GM21367 (cell line): ENCODE measurements at regions not wholly inside any gene's neighbourhood (a gene's known extent, or its start where the extent isn't known, plus 50 kb on each side); places are given as distances from the start of the nearest gene placed in this dataset.
A peak's percentile ranks its signal among the peaks of the same experiment; 100 is the strongest.
"Not testable (repeated sequence)": the region's sequence is repeated elsewhere in the genome, so short reads cannot be mapped to it uniquely, and the experiment has no call there.

ENCODE experiments used
- ATAC-seq: cut with Tn5 transposase; IDR thresholded peaks from one replicate; pipeline ENCODE4 v1.9.1; 2021; ENCODE audit not compliant: unreplicated experiment

DNA sequence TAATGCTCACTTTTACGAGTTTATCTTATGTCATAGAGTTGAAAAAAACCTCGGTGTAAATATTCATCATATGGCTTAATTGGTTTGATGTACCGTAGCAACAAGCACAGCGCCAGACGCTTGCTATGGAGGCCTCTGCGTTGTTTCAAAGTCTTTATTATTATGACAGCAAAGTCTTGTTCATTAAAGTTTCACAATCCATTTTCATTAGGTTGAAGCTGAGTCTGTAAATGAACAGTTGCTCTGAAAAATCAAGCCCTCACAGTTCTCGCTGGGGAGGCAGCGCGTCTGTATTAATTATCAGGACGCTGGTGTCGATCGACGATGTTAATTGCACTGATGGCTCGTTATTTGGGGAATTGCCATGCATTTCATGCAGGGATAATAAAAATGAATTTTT, 185.6 kb downstream of the INSC start:
- ATAC-seq, result no peak

DNA sequence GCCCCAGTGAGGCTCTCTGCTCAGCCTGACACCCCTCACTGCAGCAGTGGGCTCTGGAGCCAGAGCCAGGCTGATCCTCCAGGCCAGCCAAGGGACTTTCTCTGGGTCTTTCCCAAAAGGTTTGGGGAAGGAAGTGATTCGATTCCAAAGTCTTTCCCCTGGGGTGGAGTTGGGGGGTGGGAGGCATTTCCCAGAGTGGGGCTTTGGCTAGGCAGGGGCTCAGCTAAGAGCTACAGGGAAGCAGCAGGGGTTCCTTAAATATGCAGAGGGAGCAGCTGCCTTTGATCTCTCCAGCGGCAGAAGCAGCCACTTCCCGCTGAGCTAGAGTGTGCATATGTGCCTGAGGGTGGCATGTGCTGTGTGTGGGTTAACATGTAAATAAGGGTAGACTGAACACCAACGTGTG, 192.9 kb downstream of the INSC start:
- ATAC-seq, result no peak

- no peak for ATAC-seq
These were observed 194.1 kb downstream of the INSC start for GRCh38 chr11:15308840-15309239.

DNA sequence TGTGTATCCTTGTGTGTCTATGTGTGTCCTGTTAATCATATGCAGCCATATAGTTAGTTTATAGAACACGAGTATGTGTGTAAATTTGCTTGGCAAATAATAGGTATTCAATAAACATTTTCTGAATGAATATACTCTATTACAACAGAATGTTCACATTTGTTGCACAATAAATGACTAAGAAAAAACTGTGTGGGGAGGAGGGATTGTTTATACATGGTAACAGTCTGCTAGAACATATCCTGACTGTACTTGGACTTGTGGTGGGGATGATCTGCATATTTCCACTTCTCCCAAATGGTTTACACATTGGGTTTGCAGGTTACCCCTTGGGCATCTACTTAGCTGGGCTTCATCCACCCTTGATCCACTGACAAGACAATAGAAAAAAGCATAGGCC, 194.6 kb downstream of the INSC start:
- ATAC-seq, result no peak

DNA sequence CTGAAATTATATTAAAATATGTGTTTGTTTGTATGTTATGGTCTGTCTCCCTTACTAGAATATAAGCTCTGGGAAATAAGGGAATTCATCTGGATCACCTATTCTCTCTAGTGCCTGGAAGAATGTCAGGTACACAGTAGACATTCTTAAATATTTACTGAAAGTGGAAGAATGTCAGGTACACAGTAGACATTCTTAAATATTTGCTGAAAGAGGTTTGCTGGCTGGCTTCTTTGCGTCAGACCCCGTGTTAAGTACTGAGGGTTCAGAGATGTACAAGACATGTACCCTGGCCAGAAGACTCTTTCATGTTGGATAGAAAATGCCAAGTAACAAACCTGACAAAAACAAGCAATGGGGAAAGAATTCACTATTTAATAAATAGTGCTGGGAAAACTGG, 199.1 kb downstream of the INSC start:
- no peak for ATAC-seq

- no peak for ATAC-seq
These were observed 204.1 kb downstream of the INSC start for GRCh38 chr11:15318814-15319213.

- ATAC-seq, result no peak
These were observed 211.8 kb downstream of the INSC start for GRCh38 chr11:15326520-15326919.

- peak; percentile 52 for ATAC-seq
These were observed 213.1 kb downstream of the INSC start for GRCh38 chr11:15327786-15328231.

GRCh38 chr11:15333407-15333806, 218.7 kb downstream of the INSC start:
- no peak for ATAC-seq

DNA sequence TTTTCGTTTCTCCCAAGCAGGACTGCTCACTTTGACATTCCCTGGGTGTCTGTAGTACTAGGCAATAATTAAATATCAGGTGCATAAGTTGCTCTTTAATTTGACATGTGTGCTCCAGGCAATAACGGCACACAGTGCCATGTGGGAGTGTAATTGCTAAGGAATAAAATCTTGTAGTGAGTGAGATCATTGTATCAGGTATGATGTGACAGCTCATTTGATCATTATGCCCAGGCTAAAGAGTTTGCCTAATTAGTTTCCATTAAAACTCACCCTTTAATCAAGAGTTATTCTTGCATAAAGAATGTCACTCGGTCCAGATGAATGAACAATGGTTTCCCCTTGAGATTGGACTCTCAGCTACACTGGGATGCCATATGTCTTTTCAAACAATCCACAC, 220.0 kb downstream of the INSC start:
- no peak for ATAC-seq

DNA sequence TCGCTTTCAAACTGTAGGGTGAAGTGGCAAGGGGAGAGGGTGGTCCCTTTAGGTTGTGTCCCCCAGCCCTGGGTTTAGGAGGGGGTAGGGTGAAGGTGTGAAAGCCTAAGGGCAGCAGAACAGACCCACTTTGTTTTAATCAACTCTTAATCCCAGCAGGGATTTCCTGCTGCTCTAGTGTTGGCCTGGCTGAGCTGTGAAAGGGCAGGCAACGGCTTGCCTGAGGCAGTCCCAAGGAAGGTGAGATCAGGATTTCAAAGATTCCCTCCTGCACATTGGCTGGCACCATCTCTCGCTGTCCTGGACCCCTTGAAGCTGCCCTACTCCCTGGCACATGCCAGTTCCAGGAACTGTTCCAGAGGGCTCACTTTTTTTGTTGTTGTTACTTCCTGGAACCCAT, 221.3 kb downstream of the INSC start:
- no peak for ATAC-seq

GRCh38 chr11:15339302-15339701, 224.6 kb downstream of the INSC start:
- ATAC-seq, result no peak

GRCh38 chr11:15341587-15341986, 226.9 kb downstream of the INSC start:
- ATAC-seq, result no peak

GRCh38 chr11:15342163-15342562, 227.4 kb downstream of the INSC start:
- no peak for ATAC-seq

GRCh38 chr11:15346907-15347306, 232.2 kb downstream of the INSC start:
- ATAC-seq, result no peak

- no peak for ATAC-seq
These were observed 233.4 kb downstream of the INSC start for GRCh38 chr11:15347969-15348734.

- no peak for ATAC-seq
These were observed 234.7 kb downstream of the INSC start for GRCh38 chr11:15349413-15349812.

DNA sequence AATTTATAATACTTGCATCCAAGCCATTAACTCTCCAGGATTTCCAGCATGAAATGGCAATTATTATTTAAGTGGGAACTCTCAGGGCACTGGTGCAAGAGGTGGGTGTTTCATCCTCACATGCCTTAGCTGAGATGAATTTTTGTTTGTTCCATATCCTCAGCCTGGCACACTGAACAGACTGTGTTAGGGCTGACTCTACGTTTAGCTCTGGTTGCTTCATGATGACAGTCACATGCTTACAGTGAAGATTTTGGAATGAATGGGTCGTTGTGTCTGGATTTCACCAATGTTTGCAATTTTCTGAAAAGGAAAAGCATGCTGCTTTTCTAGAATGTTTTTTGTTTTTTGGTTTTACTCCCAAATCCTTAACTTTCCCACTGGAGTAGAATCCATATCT, 246.6 kb downstream of the INSC start:
- no peak for ATAC-seq

- ATAC-seq, result not testable (repeated sequence)
These were observed 250.6 kb downstream of the INSC start for GRCh38 chr11:15365286-15365685.

DNA sequence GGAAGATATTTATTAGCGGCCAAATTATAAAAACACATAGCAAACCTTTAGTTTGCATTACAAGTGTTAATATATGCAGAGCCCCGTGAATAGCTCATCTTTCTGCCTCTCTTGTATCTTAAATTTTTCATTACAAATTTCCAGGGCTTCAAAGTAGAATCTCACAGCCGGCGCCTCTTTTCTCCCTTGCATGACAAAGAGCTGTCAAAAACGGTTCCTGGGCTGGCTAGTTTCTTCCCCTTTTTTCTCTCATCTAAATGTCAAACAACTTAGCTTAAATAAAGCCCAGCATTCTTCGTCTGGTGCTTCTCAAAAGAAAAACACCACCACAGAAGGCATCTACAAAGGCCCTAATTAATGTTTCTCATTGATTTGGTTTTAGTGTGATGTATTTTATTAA, 253.0 kb downstream of the INSC start:
- ATAC-seq, result no peak

GRCh38 chr11:15370495-15371147, 255.9 kb downstream of the INSC start:
- ATAC-seq, result no peak

- ATAC-seq, result no peak
These were observed 256.8 kb downstream of the INSC start for GRCh38 chr11:15371533-15371932.

- ATAC-seq, result no peak
These were observed 259.7 kb downstream of the INSC start for GRCh38 chr11:15374418-15374817.
